NCI-H2196 treated with DMSO at 0.1 percent for 48 hours (cell line): ENCODE measurements at regions not wholly inside any gene's neighbourhood (a gene's known extent, or its start where the extent isn't known, plus 50 kb on each side); places are given as distances from the start of the nearest gene placed in this dataset.

Experiments used
- DNase-seq: peaks from one replicate; lab custom pipeline; 2025; ENCODE audit not compliant: unreplicated experiment; lab: John Stamatoyannopoulos, UW

- no peak for DNase-seq
These were observed 1199.0 kb upstream of the CDH6 start for GRCh38 chr5:29994519-29994918.

- no peak for DNase-seq
These were observed 1200.2 kb upstream of the CDH6 start for GRCh38 chr5:29993286-29993685.

GRCh38 chr5:29992248-29992647 is 1201.2 kb upstream of the CDH6 start:
- DNase-seq, result no peak

GRCh38 chr5:29990681-29991080 is 1202.8 kb upstream of the CDH6 start:
- DNase-seq, result no peak

- DNase-seq, result no peak
These were observed 1209.3 kb upstream of the CDH6 start for GRCh38 chr5:29984156-29984540.

- DNase-seq, result no peak
These were observed 1209.8 kb upstream of the CDH6 start for GRCh38 chr5:29983528-29984155.

GRCh38 chr5:29982457-29982856 is 1211.0 kb upstream of the CDH6 start:
- DNase-seq, result no peak

- no peak for DNase-seq
These were observed 1220.9 kb upstream of the CDH6 start for GRCh38 chr5:29972597-29972996.

- no peak for DNase-seq
These were observed 1229.5 kb upstream of the CDH6 start for GRCh38 chr5:29963956-29964355.

- no peak for DNase-seq
These were observed 1233.2 kb upstream of the CDH6 start for GRCh38 chr5:29960323-29960722.

GRCh38 chr5:29950416-29951145 is 1242.9 kb upstream of the CDH6 start:
- DNase-seq, result no peak

GRCh38 chr5:29949301-29949872 is 1244.1 kb upstream of the CDH6 start:
- DNase-seq, result no peak

GRCh38 chr5:29944327-29944726 is 1249.2 kb upstream of the CDH6 start:
- DNase-seq, result no peak

- DNase-seq, result no peak
These were observed 1251.4 kb upstream of the CDH6 start for GRCh38 chr5:29942089-29942488.

GRCh38 chr5:29939988-29940387 is 1253.5 kb upstream of the CDH6 start:
- DNase-seq, result no peak

GRCh38 chr5:29935371-29935770 is 1258.1 kb upstream of the CDH6 start:
- DNase-seq, result no peak

GRCh38 chr5:29930316-29930715 is 1263.2 kb upstream of the CDH6 start:
- DNase-seq, result no peak

GRCh38 chr5:29924107-29924506 is 1269.4 kb upstream of the CDH6 start:
- DNase-seq, result no peak

- DNase-seq, result no peak
These were observed 1287.7 kb upstream of the CDH6 start for GRCh38 chr5:29905626-29906353.

- DNase-seq, result no peak
These were observed 1290.6 kb upstream of the CDH6 start for GRCh38 chr5:29902859-29903258.

- no peak for DNase-seq
These were observed 1293.9 kb upstream of the CDH6 start for GRCh38 chr5:29899583-29899982.

- no peak for DNase-seq
These were observed 1295.6 kb upstream of the CDH6 start for GRCh38 chr5:29897916-29898315.
